ENCODE measurements at regions not wholly inside any gene's neighbourhood (a gene's known extent, or its start where the extent isn't known, plus 50 kb on each side); places are given as distances from the start of the nearest gene placed in this dataset.

DNA sequence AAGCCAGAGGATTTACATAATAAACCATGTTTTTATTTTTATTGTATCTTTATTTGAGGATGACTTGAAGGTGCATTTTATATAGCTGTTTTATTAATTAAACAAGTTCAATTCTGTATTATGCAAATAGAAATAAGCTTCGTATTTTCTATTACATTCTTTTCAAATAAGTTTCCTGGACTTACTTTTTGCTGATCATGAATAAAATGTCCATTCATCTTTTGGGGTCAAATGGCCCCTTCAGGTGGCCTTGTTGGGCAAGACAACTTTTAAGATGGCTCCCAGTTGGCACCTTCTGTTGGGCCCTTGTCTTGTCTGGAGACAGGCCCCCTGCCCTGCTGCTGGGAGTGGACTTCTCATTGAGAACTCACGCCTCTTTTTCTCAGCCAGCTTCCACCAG, 654.6 kb upstream of the NOX3 start:
- H3K4me2 ChIP-seq, result no peak overlapping the region
- H3K4me1 Mint-ChIP-seq, result no peaks in the 10 kb centered on the region
- H3K27me3 Mint-ChIP-seq (ENCODE audit: insufficient read depth, low read depth, poor library complexity), result peaks cover 1% of the 10 kb centered on the region
- ATAC-seq (no peak), DNase-seq (ENCODE audit: low spot score) (no peak)
- TF ChIP-seq EZH2phosphoT487 (IDR thresholded peaks at IDR 0.05; ENCODE audit: unreplicated experiment), result no peak
- no peak for TF ChIP-seq ZNF114 (CRISPR knock-in tag; IDR thresholded peaks at IDR 0.05)
- no peak for TF ChIP-seq NANOG (IDR thresholded peaks at IDR 0.05; ENCODE audit: borderline replicate concordance)
- no peak for TF ChIP-seq EZH2 (IDR thresholded peaks at IDR 0.05; ENCODE audit: low read depth, unreplicated experiment)
- TF ChIP-seq, protein P1, sequence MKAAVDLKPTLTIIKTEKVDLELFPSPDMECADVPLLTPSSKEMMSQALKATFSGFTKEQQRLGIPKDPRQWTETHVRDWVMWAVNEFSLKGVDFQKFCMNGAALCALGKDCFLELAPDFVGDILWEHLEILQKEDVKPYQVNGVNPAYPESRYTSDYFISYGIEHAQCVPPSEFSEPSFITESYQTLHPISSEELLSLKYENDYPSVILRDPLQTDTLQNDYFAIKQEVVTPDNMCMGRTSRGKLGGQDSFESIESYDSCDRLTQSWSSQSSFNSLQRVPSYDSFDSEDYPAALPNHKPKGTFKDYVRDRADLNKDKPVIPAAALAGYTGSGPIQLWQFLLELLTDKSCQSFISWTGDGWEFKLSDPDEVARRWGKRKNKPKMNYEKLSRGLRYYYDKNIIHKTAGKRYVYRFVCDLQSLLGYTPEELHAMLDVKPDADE (IDR thresholded peaks at IDR 0.05), result no peak
- no peak for TF ChIP-seq POLR2AphosphoS5 (IDR thresholded peaks at IDR 0.05; ENCODE audit: low read depth)
- no peak for TF ChIP-seq CREB1 (CRISPR knock-in tag; IDR thresholded peaks at IDR 0.05; ENCODE audit: low read depth)
- TF ChIP-seq ZNF462 (CRISPR knock-in tag; IDR thresholded peaks at IDR 0.05), result no peak
- TF ChIP-seq ZNF331 (CRISPR knock-in tag; IDR thresholded peaks at IDR 0.05; ENCODE audit: low read depth), result no peak
- no peak for TF ChIP-seq JUNB (IDR thresholded peaks at IDR 0.05; ENCODE audit: unreplicated experiment)
- no peak overlapping the region for H3K4me3 Mint-ChIP-seq
- H3K79me2 ChIP-seq (replicated peaks; ENCODE audit: insufficient read depth), result no peaks in the 10 kb centered on the region
- no peaks in the 10 kb centered on the region for H3F3A ChIP-seq (replicated peaks; ENCODE audit: low read depth)
- H3K27ac ChIP-seq (ENCODE audit: low read depth), result no peak overlapping the region
- no peak overlapping the region for H2AFZ ChIP-seq
- H3K9me2 ChIP-seq (ENCODE audit: insufficient read depth), result 0 out of 2 replicates have a peak, but pooled peaks cover 8% of the 10 kb centered on the region
- no peak overlapping the region for H3K4me3 ChIP-seq
- no peaks in the 10 kb centered on the region for H3K9me3 Mint-ChIP-seq
- no peaks in the 10 kb centered on the region for H3K27me3 ChIP-seq (ENCODE audit: insufficient read depth)
- H4K20me1 ChIP-seq (replicated peaks; ENCODE audit: insufficient read depth), result no peaks in the 10 kb centered on the region
- H3K36me3 ChIP-seq (ENCODE audit: insufficient read depth), result no peaks in the 10 kb centered on the region
- no peak overlapping the region for H3K27ac Mint-ChIP-seq
- H3K36me3 Mint-ChIP-seq (ENCODE audit: low read depth), result no peaks in the 10 kb centered on the region
- no peaks in the 10 kb centered on the region; the same call in 1 of the 2 replicates for H3K4me1 ChIP-seq (ENCODE audit: insufficient read depth)

All from GM23338 (cell line).